D341Med (cell line): ENCODE measurements at regions not wholly inside any gene's neighbourhood (a gene's known extent, or its start where the extent isn't known, plus 50 kb on each side); places are given as distances from the start of the nearest gene placed in this dataset.
"Not testable (repeated sequence)": the region's sequence is repeated elsewhere in the genome, so short reads cannot be mapped to it uniquely, and the experiment has no call there.

ENCODE experiments used
- DNase-seq: peaks from one replicate; pipeline ENCODE4 v3.0.0; 2012; ENCODE audit warnings: low spot score

DNA sequence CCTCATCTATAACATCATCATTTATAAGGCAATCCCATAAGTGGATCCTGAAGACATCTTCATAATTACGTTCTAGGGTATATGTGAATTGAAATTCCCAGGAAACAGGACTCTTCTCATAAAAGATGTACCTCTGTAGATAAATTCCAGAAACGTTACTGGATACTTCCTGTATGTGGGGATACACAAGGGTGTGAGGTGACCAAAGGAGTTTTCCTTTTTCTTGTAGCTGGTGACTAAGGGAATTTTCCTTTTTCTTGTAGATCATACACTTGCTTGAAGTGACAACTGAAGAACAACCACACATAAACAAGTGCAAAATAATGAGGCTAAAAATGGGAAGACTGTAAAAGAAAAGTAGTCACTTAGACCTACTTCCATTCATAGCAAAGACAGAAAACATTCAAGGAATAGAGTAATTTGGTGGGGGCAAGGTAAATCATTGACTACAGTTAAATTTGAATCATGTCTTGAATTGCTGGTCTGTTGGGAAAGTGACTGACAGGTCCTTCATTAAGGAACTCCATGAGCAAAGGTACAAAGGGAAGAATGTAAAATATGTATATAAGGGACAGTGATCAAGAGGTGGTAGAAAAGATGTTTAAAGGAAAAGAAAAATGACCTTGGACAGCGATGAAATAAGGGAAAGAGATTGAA is 53.2 kb upstream of the UBE2E3 start:
- no peak for DNase-seq

DNA sequence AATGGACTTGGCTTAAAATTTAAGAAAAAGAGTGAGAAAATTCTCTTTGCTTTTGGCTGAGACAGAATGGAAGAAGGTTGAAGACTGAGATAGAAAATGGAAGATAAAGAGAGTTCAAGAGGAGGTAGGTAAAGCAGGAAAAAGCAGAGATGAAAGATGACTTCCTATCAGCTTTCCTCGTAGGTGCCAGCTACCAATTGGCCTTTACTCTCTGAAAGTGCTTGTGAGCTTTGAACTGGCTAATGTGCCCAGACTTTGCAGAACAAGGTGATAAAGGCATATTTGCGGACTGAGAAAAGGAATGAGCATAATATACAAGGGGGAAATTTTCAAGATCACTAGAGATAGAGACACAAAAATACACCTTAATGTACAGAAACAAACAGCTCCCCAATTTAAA is 54.7 kb upstream of the UBE2E3 start:
- DNase-seq: no peak

- DNase-seq: no peak
Observed at GRCh38 chr2:180924063-180924462, 56.3 kb upstream of the UBE2E3 start.

DNA sequence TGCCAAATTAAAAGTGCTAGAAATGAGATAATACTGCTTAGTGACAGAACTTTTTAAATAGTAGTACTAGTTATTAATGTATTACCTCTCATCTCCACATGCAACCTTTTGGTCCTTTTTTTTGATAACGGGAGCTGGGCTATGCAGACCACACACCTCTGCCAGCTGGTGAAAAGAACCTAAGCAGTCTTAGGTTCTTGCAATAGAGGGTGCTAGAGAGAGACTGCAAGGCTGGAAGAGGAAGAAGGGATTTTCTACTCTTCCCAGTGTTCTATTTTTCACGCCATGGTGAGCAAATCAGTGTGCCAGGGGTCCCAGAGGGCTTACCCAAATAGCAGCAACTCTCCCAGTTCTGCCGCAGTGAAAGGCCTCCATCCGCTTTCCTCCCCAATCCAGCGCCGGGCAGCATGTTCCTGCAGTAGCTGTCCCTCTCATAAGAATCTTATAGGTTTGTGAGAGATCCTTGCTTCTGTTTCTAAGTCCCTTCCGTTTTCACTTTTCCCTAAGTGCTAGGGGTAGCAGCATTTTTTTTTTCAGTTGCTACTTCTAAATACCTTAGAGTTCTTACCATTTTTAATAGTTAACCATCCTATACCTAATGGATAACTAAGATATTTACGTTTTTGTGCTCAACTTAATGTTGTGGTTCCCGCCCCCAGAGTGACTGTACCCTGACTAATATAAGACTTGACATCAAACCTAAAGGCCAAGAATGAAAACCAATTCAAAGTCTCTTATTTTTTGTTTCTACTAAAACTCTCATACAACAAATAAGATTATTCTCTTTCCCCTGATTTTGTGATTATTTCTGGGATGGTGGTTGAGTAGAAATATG is 69.4 kb upstream of the UBE2E3 start:
- no peak for DNase-seq

DNA sequence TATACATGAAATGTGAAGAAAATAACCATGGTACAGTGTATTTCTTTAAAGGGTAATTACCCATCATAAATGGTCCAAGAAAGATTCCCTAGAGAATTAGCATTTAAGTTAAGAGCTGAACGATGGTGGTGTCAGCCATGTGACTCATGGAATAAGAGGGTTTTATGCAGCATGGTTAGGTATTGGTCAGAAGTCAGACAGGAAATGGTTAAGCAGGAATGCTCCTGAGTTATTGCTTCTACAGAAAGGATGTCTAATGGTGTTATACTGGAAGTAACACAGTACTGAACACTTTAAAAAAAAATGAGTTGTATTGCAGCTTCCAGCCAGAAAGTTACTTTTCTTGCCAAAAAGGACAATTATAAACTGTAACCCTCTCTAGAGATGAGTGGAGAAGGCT is 72.7 kb upstream of the UBE2E3 start:
- DNase-seq: no peak

DNA sequence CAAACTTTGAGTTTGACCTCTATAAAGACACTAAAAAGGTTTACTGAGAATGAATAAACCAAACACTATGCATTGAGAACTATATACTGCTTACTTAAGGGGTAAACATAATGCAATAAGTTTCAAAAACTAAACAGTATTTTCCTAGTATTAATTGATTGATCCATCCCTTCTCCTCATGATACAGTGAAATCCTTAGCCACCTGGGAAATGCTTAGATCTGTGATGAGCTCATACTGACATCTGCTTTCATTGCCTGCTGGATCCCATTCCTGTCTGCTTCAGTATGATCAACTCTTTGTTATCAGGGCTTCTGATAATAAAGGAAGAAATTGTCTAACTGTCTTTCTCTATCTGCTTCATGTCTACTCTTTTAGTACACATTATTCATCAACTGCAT is 74.9 kb upstream of the UBE2E3 start:
- no peak for DNase-seq

DNA sequence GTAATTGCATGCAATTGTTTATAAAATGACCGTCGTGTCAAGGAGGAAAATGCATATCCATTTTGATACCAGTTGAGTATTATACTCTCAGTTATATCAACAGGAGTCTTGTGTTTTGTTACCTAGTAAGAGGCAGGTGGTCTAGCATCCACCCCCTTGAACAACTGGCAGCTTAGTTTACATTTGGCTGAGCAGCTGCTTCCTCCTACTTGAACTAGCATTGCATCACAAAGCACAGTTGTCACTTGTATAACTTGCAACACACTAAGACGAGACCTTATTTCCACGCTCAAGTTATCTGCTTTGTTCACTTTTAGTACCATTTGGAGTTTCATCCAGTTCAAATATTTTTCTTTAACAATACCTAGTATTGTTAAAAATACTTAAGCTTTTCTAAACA is 75.4 kb upstream of the UBE2E3 start:
- no peak for DNase-seq

GRCh38 chr2:180901331-180901730 is 79.1 kb upstream of the UBE2E3 start:
- DNase-seq: no peak

DNA sequence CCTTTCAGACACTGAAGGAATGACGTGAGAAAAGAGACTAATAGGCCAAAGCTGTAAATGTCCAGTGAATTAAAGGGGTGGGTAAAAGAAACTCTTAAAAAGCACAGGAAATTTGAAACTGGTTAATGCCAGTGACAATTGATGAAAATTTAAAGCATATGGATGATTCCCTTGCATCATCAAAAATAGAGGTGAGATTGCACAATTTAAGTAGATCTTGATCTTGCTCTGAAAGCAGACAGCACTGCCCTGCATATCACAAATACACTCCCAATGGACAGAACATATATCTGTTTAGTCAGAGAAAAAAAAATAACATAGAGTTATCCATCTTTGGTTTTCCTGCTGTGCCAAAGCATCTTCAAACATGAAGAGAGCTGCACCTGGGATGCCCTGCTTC is 86.7 kb upstream of the UBE2E3 start:
- DNase-seq: no peak

- no peak for DNase-seq
Observed at GRCh38 chr2:180892091-180892490, 88.3 kb upstream of the UBE2E3 start.

GRCh38 chr2:180891360-180891759 is 89.0 kb upstream of the UBE2E3 start:
- DNase-seq: no peak

DNA sequence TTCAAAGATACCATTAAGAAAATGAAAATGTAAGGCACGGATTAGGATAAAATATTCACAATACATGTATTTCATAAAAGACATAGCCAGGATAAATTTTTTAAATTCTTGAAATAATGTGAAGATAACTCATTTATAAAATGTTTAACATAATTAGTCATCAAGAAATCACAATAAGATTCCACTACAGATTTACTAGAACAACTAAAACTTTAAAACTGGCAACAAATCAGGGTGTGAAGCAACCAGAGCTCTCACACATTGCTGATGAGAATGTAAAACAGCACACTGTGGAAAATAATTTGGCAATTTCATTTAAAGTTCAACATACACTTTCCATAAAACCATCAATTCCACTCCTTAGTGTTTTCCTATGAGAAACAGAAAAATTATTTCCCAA is 89.6 kb upstream of the UBE2E3 start:
- no peak for DNase-seq

- no peak for DNase-seq
Observed at GRCh38 chr2:180882959-180883358, 97.4 kb upstream of the UBE2E3 start.

DNA sequence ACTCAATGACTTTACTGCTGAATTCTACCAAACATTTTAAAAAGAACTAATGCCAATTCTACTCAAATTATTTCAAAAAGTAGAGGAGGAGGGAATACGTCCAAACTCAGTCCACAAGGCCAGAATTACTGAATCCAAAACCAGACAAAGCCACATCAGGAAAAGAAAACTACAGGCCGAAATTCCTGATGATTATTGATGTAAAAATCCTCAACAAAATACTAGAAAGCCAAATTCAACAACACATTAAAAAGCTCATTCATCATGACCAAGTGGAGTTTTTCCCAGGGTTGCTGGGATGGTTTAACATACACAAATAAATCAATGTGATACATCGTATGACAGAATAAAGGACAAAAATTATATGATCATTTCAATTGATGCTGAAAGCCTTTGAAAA is 103.9 kb upstream of the UBE2E3 start:
- DNase-seq: no peak

- no peak for DNase-seq
Observed at GRCh38 chr2:180873219-180873618, 107.2 kb upstream of the UBE2E3 start.

GRCh38 chr2:180872781-180873180 is 107.6 kb upstream of the UBE2E3 start:
- DNase-seq: not testable (repeated sequence)

DNA sequence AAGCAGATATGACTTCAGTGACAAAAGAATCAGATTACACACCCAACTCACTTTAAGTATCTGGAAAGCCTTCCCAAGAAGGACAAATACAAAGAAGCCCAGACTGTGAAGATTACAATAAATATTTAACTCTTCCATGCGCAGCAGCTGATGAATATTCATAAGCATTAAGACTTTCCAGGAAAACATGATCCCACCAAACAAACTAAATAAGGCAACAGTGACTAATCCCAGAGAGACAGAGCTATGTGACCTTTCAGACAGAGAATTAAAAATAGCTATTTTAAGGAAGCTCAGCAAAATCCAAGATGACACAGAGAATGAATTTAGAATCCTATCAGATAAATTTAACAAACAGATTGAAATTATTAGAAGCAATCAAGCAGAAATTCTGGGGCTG is 108.2 kb upstream of the UBE2E3 start:
- no peak for DNase-seq

- DNase-seq: no peak
Observed at GRCh38 chr2:180871649-180872048, 108.8 kb upstream of the UBE2E3 start.

DNA sequence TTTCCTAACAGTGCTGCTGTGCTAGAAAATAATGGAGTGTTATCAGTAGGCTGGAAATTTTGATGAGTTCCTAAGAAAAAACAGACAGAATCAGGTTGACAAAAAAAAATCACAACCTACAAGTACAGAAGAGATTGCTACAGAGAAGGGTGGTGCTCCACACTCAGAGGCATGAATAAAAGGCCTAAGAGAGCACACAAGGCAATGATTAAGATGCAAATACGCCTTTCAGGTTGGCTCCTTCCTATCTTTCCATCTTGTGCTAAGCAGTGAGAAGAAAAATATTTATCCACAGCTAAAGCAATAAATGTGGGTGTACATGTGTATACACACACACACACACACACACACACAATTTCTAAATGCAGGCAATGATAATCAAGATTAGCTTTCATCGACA is 130.6 kb upstream of the UBE2E3 start:
- no peak for DNase-seq

DNA sequence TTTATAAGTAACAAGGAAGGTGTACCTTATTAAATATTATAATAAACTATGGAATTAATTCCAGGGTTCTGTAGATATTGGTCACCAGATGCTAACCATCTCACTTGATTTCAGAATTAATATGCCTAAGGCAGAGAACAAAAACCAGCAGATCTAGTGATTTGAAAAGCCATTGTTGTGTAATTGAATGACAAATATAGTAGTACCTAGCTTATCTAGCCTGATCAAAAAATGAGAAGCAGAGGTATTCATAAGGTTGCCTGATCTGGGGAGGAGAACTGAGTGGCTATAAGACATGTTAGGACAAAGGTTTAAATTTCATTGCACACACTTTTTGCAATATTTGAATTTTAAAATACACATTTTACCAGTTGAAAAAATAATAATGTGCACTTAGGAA is 132.0 kb upstream of the UBE2E3 start:
- DNase-seq: no peak

- DNase-seq: no peak
Observed at GRCh38 chr2:180846756-180847472, 133.5 kb upstream of the UBE2E3 start.

DNA sequence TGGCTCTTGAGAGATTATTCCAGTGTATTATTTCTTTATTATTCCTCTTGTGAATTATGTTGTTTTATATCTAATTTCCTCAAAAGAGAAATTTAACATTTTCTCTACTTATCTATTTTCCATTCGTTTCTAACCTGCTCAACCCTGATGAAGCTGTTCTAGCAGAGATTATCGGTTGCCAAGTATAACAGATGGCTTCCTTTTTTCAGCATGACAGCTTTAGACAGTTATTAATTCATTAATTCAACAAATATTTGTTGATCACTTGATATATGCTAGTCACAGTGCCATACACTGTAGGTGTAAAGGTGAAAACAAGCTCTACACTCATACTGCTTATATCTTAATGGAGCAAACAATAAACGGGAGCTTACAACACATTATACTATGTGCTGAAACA is 137.9 kb upstream of the UBE2E3 start:
- no peak for DNase-seq

DNA sequence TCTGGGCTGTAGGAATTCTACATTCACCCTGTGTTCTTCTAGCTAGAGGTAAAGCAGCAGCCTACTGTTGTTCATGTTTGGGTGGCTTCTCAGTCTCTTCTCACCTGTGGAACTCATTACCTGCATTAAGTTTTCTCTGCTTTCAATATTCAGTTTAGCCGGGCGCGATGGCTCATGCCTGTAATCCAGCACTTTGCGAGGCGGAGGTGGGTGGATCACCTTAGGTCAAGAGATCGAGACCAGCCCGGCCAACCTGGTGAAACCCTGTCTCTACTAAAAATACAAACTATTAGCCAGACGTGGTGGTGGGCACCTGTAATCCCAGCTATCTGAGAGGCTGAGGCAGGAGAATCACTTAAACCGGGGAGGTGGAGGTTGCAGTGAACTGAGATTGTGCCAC is 139.8 kb upstream of the UBE2E3 start:
- no peak for DNase-seq
